IMR-90 (cell line): ENCODE measurements at regions not wholly inside any gene's neighbourhood (a gene's known extent, or its start where the extent isn't known, plus 50 kb on each side); places are given as distances from the start of the nearest gene placed in this dataset.

Experiments used
- ATAC-seq: fragments of 200-7000 bp; cut with Tn5 transposase; 2 replicates; pipeline ENCODE4 v1.9.1; 2020; ENCODE audit warnings: low read depth, mild to moderate bottlenecking, moderate library complexity
- BruUV-seq: library from RNA; stranded (reverse); fragments of 400-500 nt; replicated peaks from 2 replicates; lab custom pipeline; 2021; lab: Mats Ljungman, UMichigan
- CTCF ChIA-PET: fragments of 300-600 bp; formaldehyde crosslinking; extraction: SDS; loops from one replicate; lab custom pipeline; 2021; ENCODE audit warnings: antibody characterized with exemption; lab: Yijun Ruan, JAX
- POLR2A ChIA-PET: fragments of 300-600 bp; sonication (Branson Sonifier 250); formaldehyde crosslinking; loops from one replicate; lab custom pipeline; 2022; ENCODE audit warnings: antibody characterized with exemption; ENCODE audit not compliant: unreplicated experiment; lab: Charles Lee
- DNase-seq: peaks from one replicate; pipeline ENCODE4 v3.0.0; 2013
- H2AFZ ChIP-seq: replicated peaks from 2 replicates; pipeline ENCODE3; 2013; ENCODE audit warnings: low read length, mild to moderate bottlenecking; ENCODE audit not compliant: poor library complexity
- H2AK5ac ChIP-seq: 2 replicates; pipeline ENCODE4 v1.6.1; 2013; ENCODE audit warnings: low read depth, low read length, inconsistent platforms
- H2AK9ac ChIP-seq: replicated peaks from 2 replicates; pipeline ENCODE3; 2013; ENCODE audit warnings: mild to moderate bottlenecking, low read depth, low read length, moderate library complexity; ENCODE audit not compliant: poor library complexity
- H2BK120ac ChIP-seq: 2 replicates; pipeline ENCODE4 v1.6.1; 2013; ENCODE audit warnings: low read depth, low read length, inconsistent platforms
- H2BK15ac ChIP-seq: 3 replicates; pipeline ENCODE4 v1.6.1; 2013; ENCODE audit warnings: low read depth, low read length, inconsistent platforms
- H2BK20ac ChIP-seq: 2 replicates; pipeline ENCODE4 v1.6.1; 2013; ENCODE audit warnings: low read depth, mild to moderate bottlenecking, inconsistent platforms, low read length, moderate library complexity
- H2BK5ac ChIP-seq: 2 replicates; pipeline ENCODE4 v1.6.1; 2013; ENCODE audit warnings: mild to moderate bottlenecking, low read depth, low read length, inconsistent platforms; ENCODE audit not compliant: poor library complexity, severe bottlenecking
- H3K14ac ChIP-seq: replicated peaks from 2 replicates; pipeline ENCODE4 v1.6.1; 2013; ENCODE audit warnings: low read depth, low read length, inconsistent platforms
- H3K18ac ChIP-seq: 2 replicates; pipeline ENCODE4 v1.6.1; 2013; ENCODE audit warnings: low read depth, low read length, control low read depth
- H3K23ac ChIP-seq: 2 replicates; pipeline ENCODE4 v1.6.1; 2013; ENCODE audit warnings: low read depth, low read length, inconsistent platforms
- H3K27ac ChIP-seq: 2 replicates; pipeline ENCODE4 v1.5.1; 2013; ENCODE audit warnings: mild to moderate bottlenecking, control low read depth, low read length; ENCODE audit not compliant: insufficient read depth
- H3K27me3 ChIP-seq: 2 replicates; pipeline ENCODE4 v1.6.1; 2013; ENCODE audit warnings: low read length; ENCODE audit not compliant: control insufficient read depth, insufficient read depth
- H3K36me3 ChIP-seq: 2 replicates; pipeline ENCODE4 v1.6.1; 2013; ENCODE audit warnings: low read length, mixed read lengths; ENCODE audit not compliant: control insufficient read depth, insufficient read depth
- H3K4ac ChIP-seq: 2 replicates; pipeline ENCODE4 v1.6.1; 2013; ENCODE audit warnings: low read depth, low read length, inconsistent platforms
- H3K4me1 ChIP-seq: 2 replicates; pipeline ENCODE4 v1.6.1; 2013; ENCODE audit warnings: low read length, mixed read lengths; ENCODE audit not compliant: control insufficient read depth, insufficient read depth
- H3K4me2 ChIP-seq: 2 replicates; pipeline ENCODE4 v1.6.1; 2013; ENCODE audit warnings: low read depth, mild to moderate bottlenecking, control low read depth, low read length, moderate library complexity
- H3K4me3 ChIP-seq: 2 replicates; pipeline ENCODE4 v1.5.1; 2013; ENCODE audit warnings: low read depth, mild to moderate bottlenecking, control low read depth, low read length, moderate library complexity; ENCODE audit not compliant: insufficient read depth
- H3K56ac ChIP-seq: 2 replicates; pipeline ENCODE4 v1.6.1; 2013; ENCODE audit warnings: low read length, inconsistent platforms; ENCODE audit not compliant: insufficient read depth; ENCODE audit errors: extremely low read depth
- H3K79me1 ChIP-seq, 2 experiments: 2 replicates each; pipeline ENCODE4 v1.6.1; 2013; ENCODE audit warnings: low read length in 2 of 2, inconsistent platforms in 1 of 2, low read depth in 1 of 2
- H3K9ac ChIP-seq: 2 replicates; pipeline ENCODE4 v1.6.1; 2013; ENCODE audit warnings: low read depth, low read length, control low read depth
- H3K9me1 ChIP-seq: 2 replicates; pipeline ENCODE4 v1.6.1; 2013; ENCODE audit warnings: low read length, inconsistent platforms; ENCODE audit not compliant: insufficient read depth
- H3K9me3 ChIP-seq: 2 replicates; pipeline ENCODE4 v1.6.1; 2013; ENCODE audit warnings: low read length; ENCODE audit not compliant: control insufficient read depth, insufficient read depth
- H4K20me1 ChIP-seq: 2 replicates; pipeline ENCODE4 v1.6.1; 2013; ENCODE audit warnings: low read length, inconsistent platforms; ENCODE audit not compliant: insufficient read depth
- H4K5ac ChIP-seq: 2 replicates; pipeline ENCODE4 v1.6.1; 2013; ENCODE audit warnings: mild to moderate bottlenecking, low read depth, low read length, control low read depth
- H4K8ac ChIP-seq, 2 experiments: 2 replicates each; pipeline ENCODE4 v1.6.1; 2013; ENCODE audit warnings: low read depth in 2 of 2, low read length in 2 of 2, control low read depth in 1 of 2, inconsistent platforms in 1 of 2
- H4K91ac ChIP-seq: 2 replicates; pipeline ENCODE4 v1.6.1; 2013; ENCODE audit warnings: low read depth, low read length, inconsistent platforms; ENCODE audit not compliant: insufficient read depth
- BHLHE40 ChIP-seq: fragments of 150-350 bp; IDR thresholded peaks from 2 replicates; pipeline ENCODE4 v1.6.1; 2016; ENCODE audit warnings: mild to moderate bottlenecking, low read depth, low read length
- CEBPB ChIP-seq: IDR thresholded peaks from 2 replicates; pipeline ENCODE4 v1.6.1; 2012; ENCODE audit warnings: low read depth, low read length, improper control_type of control experiment
- CHD1 ChIP-seq: IDR thresholded peaks from 2 replicates; pipeline ENCODE4 v1.6.1; 2012; ENCODE audit warnings: low read depth, low read length, improper control_type of control experiment
- FOS ChIP-seq: fragments of 150-350 bp; IDR thresholded peaks from 2 replicates; pipeline ENCODE4 v1.6.1; 2016; ENCODE audit warnings: low read depth, low read length
- MXI1 ChIP-seq: IDR thresholded peaks from 2 replicates; pipeline ENCODE4 v1.6.1; 2012; ENCODE audit warnings: low read depth, mild to moderate bottlenecking, low read length, moderate library complexity, borderline replicate concordance
- NFE2L2 ChIP-seq: fragments of 150-350 bp; IDR thresholded peaks from 2 replicates; pipeline ENCODE4 v1.6.1; 2016; ENCODE audit warnings: low read depth, mild to moderate bottlenecking, low read length
- POLR2A ChIP-seq: IDR thresholded peaks from 2 replicates; pipeline ENCODE4 v1.6.1; 2012; ENCODE audit warnings: mild to moderate bottlenecking, low read depth, low read length
- RAD21 ChIP-seq: IDR thresholded peaks from 2 replicates; pipeline ENCODE4 v1.6.1; 2012; ENCODE audit warnings: low read length, improper control_type of control experiment
- RCOR1 ChIP-seq: IDR thresholded peaks from 2 replicates; pipeline ENCODE4 v1.6.1; 2012; ENCODE audit warnings: mild to moderate bottlenecking, low read length, improper control_type of control experiment; ENCODE audit not compliant: insufficient replicate concordance
- RFX5 ChIP-seq: IDR thresholded peaks from 2 replicates; pipeline ENCODE4 v1.8.0; 2012; ENCODE audit warnings: low read depth, mild to moderate bottlenecking, low read length, moderate library complexity
- SMC3 ChIP-seq: fragments of 150-350 bp; IDR thresholded peaks from 2 replicates; pipeline ENCODE4 v1.6.1; 2016; ENCODE audit warnings: low read depth, mild to moderate bottlenecking, antibody characterized with exemption, low read length, moderate library complexity
- WGBS, 2 experiments: methylation state at CpG; one replicate each; pipeline versions ENCODE4 v1.1.5 to v1.1.7; 2013; ENCODE audit warnings: missing lambda C conversion rate in 2 of 2; ENCODE audit not compliant: insufficient read length in 1 of 2; ENCODE audit errors: extremely low coverage in 2 of 2; 5-methylcytosine and 5-hydroxymethylcytosine counted together
- dilution Hi-C: fragments of 300-500 bp; cut with HindIII; formaldehyde crosslinking; loops from one replicate; pipeline ENCODE4 v1.14.3; 2018; ENCODE audit warnings: low sequenced_read_pairs; ENCODE audit not compliant: unreplicated experiment
- in situ Hi-C: fragments of 300-500 bp; cut with MboI; formaldehyde crosslinking; loops from 3 replicates; pipeline ENCODE4 v1.14.3; 2019; ENCODE audit warnings: low sequenced_read_pairs, inconsistent platforms, mixed read lengths
- intact Hi-C: fragments of 100-400 bp; cut with micrococcal nuclease; formaldehyde crosslinking; loops from 2 replicates; pipeline ENCODE4 v1.10.0; 2022
- TF ChIP-seq, protein P1 (sequence below): conservative IDR thresholded peaks from 2 replicates; pipeline ENCODE4 v1.5.1; 2012; ENCODE audit warnings: mild to moderate bottlenecking, low read depth, low read length, improper control_type of control experiment
- TF ChIP-seq, protein P2 (sequence below): fragments of 150-350 bp; IDR thresholded peaks from 2 replicates; pipeline ENCODE4 v1.6.1; 2017; ENCODE audit warnings: mild to moderate bottlenecking, antibody characterized with exemption, low read length, low read depth

DNA sequence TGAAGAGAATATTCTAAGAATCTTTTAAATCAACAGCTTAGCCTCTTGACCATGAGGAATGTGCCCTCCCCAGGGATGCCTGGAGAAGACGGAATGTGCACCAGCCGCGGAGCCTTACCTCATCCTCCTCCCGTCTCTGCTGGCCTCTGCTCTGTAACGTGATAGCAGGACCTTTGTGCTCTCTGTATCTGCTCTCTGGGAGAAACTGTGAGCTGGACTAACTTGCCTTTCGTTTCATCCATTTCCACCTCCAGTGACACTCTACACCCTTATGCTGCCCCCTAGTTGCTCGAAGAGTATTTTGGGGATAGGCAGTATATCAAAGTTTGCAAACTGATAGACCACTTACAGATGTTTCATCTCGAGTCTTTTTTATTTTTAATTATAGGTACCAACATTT, 141.4 kb downstream of the NPR3 start:
- DNase-seq (peak; percentile 89), ATAC-seq (peak; percentile 97)
- Histone ChIP-seq H3K23ac (no peak overlapping the region), H4K5ac (no peak overlapping the region), H3K9ac (no peak overlapping the region), H2BK20ac (peak overlapping the region; percentile 40), H3K56ac (peak overlapping the region; percentile 29; the same call in 1 of the 2 replicates), H3K27ac (no peak overlapping the region), H3K36me3 (no peaks in the 10 kb centered on the region), H3K4me1 (peaks cover 8% of the 10 kb centered on the region; the same call in 1 of the 2 replicates), H3K4me3 (no peak overlapping the region), H2AFZ (peak overlapping the region; percentile 66), H3K9me1 (peaks cover 6% of the 10 kb centered on the region), H2AK5ac (no peak overlapping the region), H3K18ac (no peak overlapping the region; the same call in 1 of the 2 replicates), H2BK5ac (peak overlapping the region; percentile 27), H4K91ac (peak overlapping the region; percentile 40; the same call in 1 of the 2 replicates), H4K20me1 (no peaks in the 10 kb centered on the region), H3K9me3 (peaks cover 4% of the 10 kb centered on the region; the same call in 1 of the 2 replicates), H2BK15ac (peak overlapping the region; percentile 58; the same call in 1 of the 3 replicates), H3K27me3 (no peaks in the 10 kb centered on the region), H3K79me1 (no peaks in the 10 kb centered on the region), H3K4ac (0 out of 2 replicates have a peak overlapping the region, but pooled peaks have one; percentile 13), H2AK9ac (no peak overlapping the region), H3K4me2 (no peak overlapping the region), H4K8ac (peak overlapping the region; percentile 42 to 75; a peak in 2 of 4 replicates), H3K14ac (no peak overlapping the region), H2BK120ac (peak overlapping the region; percentile 76)
- intact Hi-C loops (loop anchor here (1.0 to 5.0 kb wide), 4 partner anchors 42 to 329 kb away; partner anchors contain the start of gene NPR3), in situ Hi-C loops (no loop called here), dilution Hi-C loops (no loop called here)
- no peak for TF ChIP-seq POLR2A
- peak; percentile 13 for TF ChIP-seq RCOR1
- no peak for TF ChIP-seq FOS
- 0 out of 2 replicates have a peak, but pooled peaks have one; percentile 34 for TF ChIP-seq SMC3
- no peak for TF ChIP-seq RFX5
- TF ChIP-seq, protein P1, sequence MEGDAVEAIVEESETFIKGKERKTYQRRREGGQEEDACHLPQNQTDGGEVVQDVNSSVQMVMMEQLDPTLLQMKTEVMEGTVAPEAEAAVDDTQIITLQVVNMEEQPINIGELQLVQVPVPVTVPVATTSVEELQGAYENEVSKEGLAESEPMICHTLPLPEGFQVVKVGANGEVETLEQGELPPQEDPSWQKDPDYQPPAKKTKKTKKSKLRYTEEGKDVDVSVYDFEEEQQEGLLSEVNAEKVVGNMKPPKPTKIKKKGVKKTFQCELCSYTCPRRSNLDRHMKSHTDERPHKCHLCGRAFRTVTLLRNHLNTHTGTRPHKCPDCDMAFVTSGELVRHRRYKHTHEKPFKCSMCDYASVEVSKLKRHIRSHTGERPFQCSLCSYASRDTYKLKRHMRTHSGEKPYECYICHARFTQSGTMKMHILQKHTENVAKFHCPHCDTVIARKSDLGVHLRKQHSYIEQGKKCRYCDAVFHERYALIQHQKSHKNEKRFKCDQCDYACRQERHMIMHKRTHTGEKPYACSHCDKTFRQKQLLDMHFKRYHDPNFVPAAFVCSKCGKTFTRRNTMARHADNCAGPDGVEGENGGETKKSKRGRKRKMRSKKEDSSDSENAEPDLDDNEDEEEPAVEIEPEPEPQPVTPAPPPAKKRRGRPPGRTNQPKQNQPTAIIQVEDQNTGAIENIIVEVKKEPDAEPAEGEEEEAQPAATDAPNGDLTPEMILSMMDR: peak; percentile 55
- TF ChIP-seq CEBPB: peak; percentile 21; the same call in 1 of the 2 replicates
- TF ChIP-seq, protein P2, sequence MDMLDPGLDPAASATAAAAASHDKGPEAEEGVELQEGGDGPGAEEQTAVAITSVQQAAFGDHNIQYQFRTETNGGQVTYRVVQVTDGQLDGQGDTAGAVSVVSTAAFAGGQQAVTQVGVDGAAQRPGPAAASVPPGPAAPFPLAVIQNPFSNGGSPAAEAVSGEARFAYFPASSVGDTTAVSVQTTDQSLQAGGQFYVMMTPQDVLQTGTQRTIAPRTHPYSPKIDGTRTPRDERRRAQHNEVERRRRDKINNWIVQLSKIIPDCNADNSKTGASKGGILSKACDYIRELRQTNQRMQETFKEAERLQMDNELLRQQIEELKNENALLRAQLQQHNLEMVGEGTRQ: no peak
- TF ChIP-seq CHD1: no peak
- TF ChIP-seq NFE2L2: no peak
- peak; percentile 60 for TF ChIP-seq RAD21
- no peak for TF ChIP-seq MXI1
- peak; percentile 62; the same call in 1 of the 2 replicates for TF ChIP-seq BHLHE40
- WGBS, 2 experiments: no CpG with 5 or more reads among the region's 8 CpGs
- CTCF ChIA-PET: interaction anchor here (0.6 to 2.6 kb wide), 6 partner anchors 10 to 349 kb away, joined by 3 to 13 read pairs (median 4); no protein-coding TSS in a partner anchor
- POLR2A ChIA-PET: interaction anchor here (0.5 to 0.8 kb wide), 2 partner anchors 9 to 99 kb away, joined by 3 to 5 read pairs; no protein-coding TSS in a partner anchor
- no TSS peak for BruUV-seq
